Esophagus muscularis mucosa (tissue), 4 donors: ENCODE measurements at regions not wholly inside any gene's neighbourhood (a gene's known extent, or its start where the extent isn't known, plus 50 kb on each side); places are given as distances from the start of the nearest gene placed in this dataset.

Experiments used
- DNase-seq: peaks from one replicate; pipeline ENCODE4 v3.0.0-alpha.2; 2017; ENCODE audit errors: extremely low spot score
- H3K27ac ChIP-seq, 4 donors: fragments of 200-600 bp; sonication (generic); replicated peaks in 1 of 4; 1 replicate in 3 of 4; 2 replicates in 1 of 4; pipeline ENCODE4 v1.5.1; 2016 to 2019; ENCODE audit warnings: mild to moderate bottlenecking in 1 of 4
- H3K27me3 ChIP-seq, 4 donors: fragments of 200-600 bp; sonication (generic); one replicate each; pipeline versions ENCODE4 v1.5.1 to v1.6.0; 2016 to 2019
- H3K36me3 ChIP-seq, 4 donors: fragments of 200-600 bp; sonication (generic); one replicate each; pipeline ENCODE4 v1.5.1; 2016 to 2019
- H3K4me1 ChIP-seq, 4 donors: fragments of 200-600 bp; sonication (generic); one replicate each; pipeline ENCODE4 v1.5.1; 2016 to 2019
- H3K4me3 ChIP-seq, 4 donors: fragments of 200-600 bp; sonication (generic); 1 replicate in 2 of 4; 2 replicates in 2 of 4; pipeline ENCODE4 v1.5.1; 2016 to 2019; ENCODE audit warnings: mild to moderate bottlenecking in 4 of 4, moderate library complexity in 1 of 4
- H3K9me3 ChIP-seq, 4 donors: fragments of 200-600 bp; sonication (generic); 1 replicate in 3 of 4; 2 replicates in 1 of 4; pipeline ENCODE4 v1.5.1; 2016 to 2019
- CTCF ChIP-seq, 3 experiments: fragments of 200-600 bp in 2 of 3; fragments of 450-650 bp in 1 of 3; sonication (generic) in 2 of 3; IDR thresholded peaks; one replicate each; pipeline ENCODE4 v1.5.1; 2017 to 2019; ENCODE audit warnings: antibody characterized with exemption in 3 of 3, mild to moderate bottlenecking in 2 of 3, moderate library complexity in 1 of 3
- EP300 ChIP-seq: sonication (generic); formaldehyde crosslinking; IDR thresholded peaks from one replicate; pipeline ENCODE4 v1.6.1; 2017; ENCODE audit warnings: antibody characterized with exemption
- POLR2A ChIP-seq: fragments of 450-650 bp; IDR thresholded peaks from one replicate; pipeline ENCODE4 v1.6.1; 2017; ENCODE audit warnings: antibody characterized with exemption, moderate library complexity, mild to moderate bottlenecking, low read depth
- POLR2AphosphoS5 ChIP-seq, 2 donors: sonication (generic); formaldehyde crosslinking; IDR thresholded peaks; one replicate each; pipeline ENCODE4 v1.6.1; 2017; ENCODE audit warnings: antibody characterized with exemption in 2 of 2
- WGBS: methylation state at CpG from one replicate; pipeline ENCODE4 v1.1.5; 2018; 5-methylcytosine and 5-hydroxymethylcytosine counted together
- intact Hi-C: fragments of 100-400 bp; cut with DNase I; formaldehyde crosslinking; loops from one replicate; pipeline ENCODE4 v1.15.1; 2023

GRCh38 chr13:27847669-27848068, 55.4 kb downstream of the GSX1 start:
- TF ChIP-seq POLR2AphosphoS5 (IDR thresholded peaks at IDR 0.05) (no peak), CTCF (IDR thresholded peaks at IDR 0.05) (no peak), EP300 (no peak), POLR2A (no peak)
- H3K9me3 ChIP-seq = peaks cover 0 to 14% (median 2%) of the 10 kb centered on the region in 4 donors
- no peaks in the 10 kb centered on the region for H3K36me3 ChIP-seq
- DNase-seq = peak; percentile 64
- peaks cover 0 to 68% (median 0%) of the 10 kb centered on the region in 4 donors for H3K27me3 ChIP-seq
- no peak overlapping the region for H3K27ac ChIP-seq
- no peaks in the 10 kb centered on the region for H3K4me1 ChIP-seq
- 81% methylated on average over 3 of the region's 3 CpGs for WGBS
- H3K4me3 ChIP-seq = no peak overlapping the region
- intact Hi-C loops = no loop called here

- no peaks in the 10 kb centered on the region for H3K4me1 ChIP-seq
- H3K27me3 ChIP-seq = peaks cover 0 to 70% (median 0%) of the 10 kb centered on the region in 4 donors
- DNase-seq = peak; percentile 87
- no peaks in the 10 kb centered on the region for H3K9me3 ChIP-seq
- WGBS = 23% methylated on average over 17 of the region's 18 CpGs
- no peaks in the 10 kb centered on the region for H3K36me3 ChIP-seq
- intact Hi-C loops = no loop called here
- no peak overlapping the region for H3K27ac ChIP-seq
- TF ChIP-seq POLR2A = no peak
- H3K4me3 ChIP-seq = no peak overlapping the region
These were observed 59.0 kb downstream of the GSX1 start for GRCh38 chr13:27851096-27851850.

GRCh38 chr13:27852491-27852890, 60.2 kb downstream of the GSX1 start:
- no peaks in the 10 kb centered on the region for H3K4me1 ChIP-seq
- no peak for TF ChIP-seq CTCF (IDR thresholded peaks at IDR 0.05)
- DNase-seq = peak; percentile 90
- WGBS = 79% methylated on average over 4 of the region's 5 CpGs
- no peaks in the 10 kb centered on the region for H3K9me3 ChIP-seq
- intact Hi-C loops = no loop called here
- H3K36me3 ChIP-seq = no peaks in the 10 kb centered on the region
- peaks cover 0 to 78% (median 0%) of the 10 kb centered on the region in 4 donors for H3K27me3 ChIP-seq
- H3K4me3 ChIP-seq = no peak overlapping the region
- H3K27ac ChIP-seq = no peak overlapping the region

- H3K27ac ChIP-seq = no peak overlapping the region
- no peaks in the 10 kb centered on the region for H3K4me1 ChIP-seq
- no peak for DNase-seq
- no peak for TF ChIP-seq POLR2A
- WGBS = 59% methylated on average over 6 of the region's 10 CpGs
- H3K27me3 ChIP-seq = peaks cover 0 to 79% (median 0%) of the 10 kb centered on the region in 4 donors
- H3K4me3 ChIP-seq = no peak overlapping the region
- intact Hi-C loops = no loop called here
- H3K9me3 ChIP-seq = no peaks in the 10 kb centered on the region
- H3K36me3 ChIP-seq = no peaks in the 10 kb centered on the region
These were observed 61.1 kb downstream of the GSX1 start for GRCh38 chr13:27853335-27853734.

GRCh38 chr13:27853861-27854260, 61.6 kb downstream of the GSX1 start:
- Histone ChIP-seq H3K36me3 (no peaks in the 10 kb centered on the region), H3K4me1 (no peaks in the 10 kb centered on the region), H3K27ac (no peak overlapping the region), H3K27me3 (peaks cover 0 to 79% (median 0%) of the 10 kb centered on the region in 4 donors), H3K4me3 (no peak overlapping the region), H3K9me3 (no peaks in the 10 kb centered on the region)
- TF ChIP-seq POLR2A (no peak), CTCF (IDR thresholded peaks at IDR 0.05) (no peak), POLR2AphosphoS5 (IDR thresholded peaks at IDR 0.05) (no peak), EP300 (no peak)
- 71% methylated on average over 6 of the region's 7 CpGs for WGBS
- intact Hi-C loops = no loop called here
- DNase-seq = peak; percentile 39

- Histone ChIP-seq H3K27ac (no peak overlapping the region), H3K27me3 (peaks cover 0 to 80% (median 0%) of the 10 kb centered on the region in 4 donors), H3K9me3 (no peaks in the 10 kb centered on the region), H3K4me1 (no peaks in the 10 kb centered on the region), H3K4me3 (no peak overlapping the region), H3K36me3 (no peaks in the 10 kb centered on the region)
- TF ChIP-seq CTCF (IDR thresholded peaks at IDR 0.05) = no peak
- TF ChIP-seq POLR2A = no peak
- no peak for TF ChIP-seq POLR2AphosphoS5 (IDR thresholded peaks at IDR 0.05)
- TF ChIP-seq EP300 = no peak
- peak; percentile 26 for DNase-seq
- intact Hi-C loops = no loop called here
- WGBS = 69% methylated on average over 1 of the region's 1 CpG
These were observed 62.3 kb downstream of the GSX1 start for GRCh38 chr13:27854606-27855005.
